GM12878 (cell line): ENCODE measurements at regions not wholly inside any gene's neighbourhood (a gene's known extent, or its start where the extent isn't known, plus 50 kb on each side); places are given as distances from the start of the nearest gene placed in this dataset.

Source experiments
- ASH2L ChIP-seq: fragments of 300-600, 200-600 bp; sonication (generic); IDR thresholded peaks from 2 replicates; pipeline ENCODE4 v1.6.1; 2017; ENCODE audit warnings: low read depth, mild to moderate bottlenecking, borderline replicate concordance
- ATF2 ChIP-seq: IDR thresholded peaks from 2 replicates; pipeline ENCODE4 v1.6.1; 2012; ENCODE audit warnings: low read length, inconsistent platforms
- CEBPB ChIP-seq, 2 experiments: fragments of 150-350 bp in 1 of 2; IDR thresholded peaks; 2 replicates each; pipeline ENCODE4 v1.6.1; 2012 to 2014; ENCODE audit warnings: low read depth in 2 of 2, low read length in 2 of 2, borderline replicate concordance in 1 of 2, inconsistent platforms in 1 of 2
- NR2C1 ChIP-seq: fragments of 450-650 bp; IDR thresholded peaks from 2 replicates; pipeline ENCODE4 v1.6.1; 2017; ENCODE audit warnings: antibody characterized with exemption, mild to moderate bottlenecking, moderate library complexity
- PML ChIP-seq: IDR thresholded peaks from 2 replicates; pipeline ENCODE4 v1.6.1; 2012; ENCODE audit warnings: low read length, inconsistent platforms
- RELB ChIP-seq: fragments of 450-650 bp; IDR thresholded peaks from 2 replicates; pipeline ENCODE4 v1.6.1; 2017; ENCODE audit warnings: low read depth, mild to moderate bottlenecking, moderate library complexity
- ZBTB33 ChIP-seq: fragments of 450-650 bp; IDR thresholded peaks from 2 replicates; pipeline ENCODE4 v1.6.1; 2017; ENCODE audit warnings: mild to moderate bottlenecking
- ZNF274 ChIP-seq: IDR thresholded peaks from one replicate; pipeline ENCODE4 v1.8.0; 2011; ENCODE audit not compliant: insufficient read length, insufficient read depth
- ZNF687 ChIP-seq: fragments of 450-650 bp; IDR thresholded peaks from 2 replicates; pipeline ENCODE4 v1.6.1; 2017; ENCODE audit warnings: mild to moderate bottlenecking, moderate library complexity

GRCh38 chr4:30605616-30606190 is 114.5 kb upstream of the PCDH7 start (continued):
- TF ChIP-seq RELB (no peak), ATF2 (no peak), ASH2L (no peak), ZNF274 (no peak), ZBTB33 (no peak), CEBPB (IDR thresholded peaks at IDR 0.05; ENCODE audit: borderline replicate concordance in 1 of 2, low read depth in 2 of 2, low read length in 2 of 2) (no peak), NR2C1 (no peak), ZNF687 (no peak), PML (no peak)
